HG03469 (cell line): ENCODE measurements at regions not wholly inside any gene's neighbourhood (a gene's known extent, or its start where the extent isn't known, plus 50 kb on each side); places are given as distances from the start of the nearest gene placed in this dataset.
"Not testable (repeated sequence)": the region's sequence is repeated elsewhere in the genome, so short reads cannot be mapped to it uniquely, and the experiment has no call there.

Experiments used
- ATAC-seq: cut with Tn5 transposase; IDR thresholded peaks from one replicate; pipeline ENCODE4 v1.9.1; 2021; ENCODE audit warnings: mild to moderate bottlenecking, moderate library complexity, moderate number of reproducible peaks; ENCODE audit not compliant: unreplicated experiment

- ATAC-seq: no peak
Measured at GRCh38 chr2:175304541-175304940, 123.0 kb upstream of the ATP5MC3 start.

- no peak for ATAC-seq
Measured at GRCh38 chr2:175293776-175294175, 112.3 kb upstream of the ATP5MC3 start.

- ATAC-seq: no peak
Measured at GRCh38 chr2:175293195-175293594, 111.7 kb upstream of the ATP5MC3 start.

- ATAC-seq: no peak
Measured at GRCh38 chr2:175282886-175283285, 101.4 kb upstream of the ATP5MC3 start.

GRCh38 chr2:175282300-175282699, 100.8 kb upstream of the ATP5MC3 start:
- ATAC-seq: peak; percentile 62

- ATAC-seq: no peak
Measured at GRCh38 chr2:175277772-175278171, 96.3 kb upstream of the ATP5MC3 start.

- no peak for ATAC-seq
Measured at GRCh38 chr2:175275539-175275938, 94.0 kb upstream of the ATP5MC3 start.

- ATAC-seq: no peak
Measured at GRCh38 chr2:175259164-175259563, 77.7 kb upstream of the ATP5MC3 start.

- ATAC-seq: no peak
Measured at GRCh38 chr2:175256806-175257585, 75.5 kb upstream of the ATP5MC3 start.

- ATAC-seq: not testable (repeated sequence)
Measured at GRCh38 chr2:175256391-175256790, 74.9 kb upstream of the ATP5MC3 start.

GRCh38 chr2:175253871-175254270, 72.4 kb upstream of the ATP5MC3 start:
- no peak for ATAC-seq

- no peak for ATAC-seq
Measured at GRCh38 chr2:175251425-175252041, 70.0 kb upstream of the ATP5MC3 start.

- no peak for ATAC-seq
Measured at GRCh38 chr2:175247159-175247558, 65.6 kb upstream of the ATP5MC3 start.

- ATAC-seq: no peak
Measured at GRCh38 chr2:175244697-175245096, 63.2 kb upstream of the ATP5MC3 start.

GRCh38 chr2:175241691-175242090, 60.2 kb upstream of the ATP5MC3 start:
- ATAC-seq: no peak

GRCh38 chr2:175240033-175240432, 58.5 kb upstream of the ATP5MC3 start:
- not testable (repeated sequence) for ATAC-seq

GRCh38 chr2:175236930-175237329, 55.4 kb upstream of the ATP5MC3 start:
- no peak for ATAC-seq

GRCh38 chr2:175234650-175235049, 53.1 kb upstream of the ATP5MC3 start:
- ATAC-seq: peak; percentile 54

- ATAC-seq: peak; percentile 13
Measured at GRCh38 chr2:175234153-175234552, 52.6 kb upstream of the ATP5MC3 start.

GRCh38 chr2:175233135-175233719, 51.7 kb upstream of the ATP5MC3 start:
- ATAC-seq: no peak
